ENCODE measurements at regions not wholly inside any gene's neighbourhood (a gene's known extent, or its start where the extent isn't known, plus 50 kb on each side); places are given as distances from the start of the nearest gene placed in this dataset.

GRCh38 chr15:29471757-29472156, 202.1 kb upstream of the NSMCE3 start (continued):
- TF ChIP-seq CHD2 (IDR thresholded peaks at IDR 0.05; ENCODE audit: low read length) (no peak), HDAC2 (IDR thresholded peaks at IDR 0.05; ENCODE audit: borderline replicate concordance in 1 of 2, low read depth in 2 of 2, low read length in 2 of 2) (no peak), NANOG (IDR thresholded peaks at IDR 0.05; ENCODE audit: insufficient read depth, low read depth, low read length, poor library complexity, severe bottlenecking) (no peak), MAFK (IDR thresholded peaks at IDR 0.05; ENCODE audit: low read depth, low read length) (no peak)

Measured in H1 (cell line).